ENCODE measurements at regions not wholly inside any gene's neighbourhood (a gene's known extent, or its start where the extent isn't known, plus 50 kb on each side); places are given as distances from the start of the nearest gene placed in this dataset.

DNA sequence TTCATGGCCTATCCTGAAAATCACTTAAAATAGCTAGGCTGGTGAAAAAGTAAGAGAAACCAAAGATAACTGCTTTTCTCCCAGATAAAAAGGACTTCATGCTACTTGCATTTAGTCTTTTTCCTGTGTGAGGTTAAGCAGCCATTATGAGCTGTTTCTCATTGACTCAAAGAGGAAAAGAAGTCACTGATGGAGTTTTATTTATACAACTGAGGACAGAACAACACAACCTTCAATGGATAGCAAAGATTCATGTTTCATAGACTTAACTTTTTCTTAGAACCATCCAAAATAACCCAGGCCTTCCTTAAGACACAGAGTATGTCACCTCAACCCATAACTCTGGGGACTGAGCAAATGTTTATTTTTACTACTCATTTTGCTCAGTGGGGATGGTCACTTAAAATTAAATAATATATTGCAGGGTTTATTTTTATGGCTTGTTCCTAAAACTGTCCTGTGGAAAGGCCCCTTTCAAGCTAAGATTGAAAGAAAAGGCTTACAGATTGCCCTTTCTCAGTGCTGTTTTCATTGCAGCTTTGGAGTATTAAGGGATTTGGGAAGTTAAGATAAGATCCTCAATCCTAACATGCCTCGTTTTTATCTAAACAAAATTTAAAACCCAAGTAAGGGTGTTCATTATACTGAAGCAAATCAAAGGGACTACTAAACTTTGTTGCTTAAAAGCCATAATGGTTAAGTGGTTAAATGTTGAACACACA is 252.6 kb upstream of the MAD2L1 start:
- Histone ChIP-seq H3K4me3 (no peak overlapping the region), H3K27ac (ENCODE audit: low read depth) (no peak overlapping the region), H3F3A (replicated peaks; ENCODE audit: low read depth) (no peaks in the 10 kb centered on the region), H3K36me3 (ENCODE audit: insufficient read depth) (no peaks in the 10 kb centered on the region), H3K4me2 (no peak overlapping the region), H3K79me2 (replicated peaks; ENCODE audit: insufficient read depth) (no peaks in the 10 kb centered on the region), H4K20me1 (replicated peaks; ENCODE audit: insufficient read depth) (no peaks in the 10 kb centered on the region), H2AFZ (no peak overlapping the region), H3K4me1 (ENCODE audit: insufficient read depth) (no peaks in the 10 kb centered on the region), H3K9me2 (ENCODE audit: insufficient read depth) (no peaks in the 10 kb centered on the region), H3K27me3 (ENCODE audit: insufficient read depth) (no peaks in the 10 kb centered on the region)
- TF ChIP-seq ZNF462 (CRISPR knock-in tag; IDR thresholded peaks at IDR 0.05) (no peak), REST (IDR thresholded peaks at IDR 0.05; ENCODE audit: unreplicated experiment) (no peak), EZH2phosphoT487 (IDR thresholded peaks at IDR 0.05; ENCODE audit: unreplicated experiment) (no peak), STAT1 (IDR thresholded peaks at IDR 0.05; ENCODE audit: unreplicated experiment) (no peak), ZNF114 (CRISPR knock-in tag; IDR thresholded peaks at IDR 0.05) (no peak), CREB1 (CRISPR knock-in tag; IDR thresholded peaks at IDR 0.05; ENCODE audit: low read depth) (no peak), NANOG (IDR thresholded peaks at IDR 0.05; ENCODE audit: borderline replicate concordance) (no peak), ZNF331 (CRISPR knock-in tag; IDR thresholded peaks at IDR 0.05; ENCODE audit: low read depth) (no peak), POLR2AphosphoS5 (IDR thresholded peaks at IDR 0.05; ENCODE audit: low read depth) (no peak), ETS1 (IDR thresholded peaks at IDR 0.05) (no peak), EZH2 (IDR thresholded peaks at IDR 0.05; ENCODE audit: low read depth, unreplicated experiment) (no peak), JUNB (IDR thresholded peaks at IDR 0.05; ENCODE audit: unreplicated experiment) (no peak)
- TF ChIP-seq, protein P1, sequence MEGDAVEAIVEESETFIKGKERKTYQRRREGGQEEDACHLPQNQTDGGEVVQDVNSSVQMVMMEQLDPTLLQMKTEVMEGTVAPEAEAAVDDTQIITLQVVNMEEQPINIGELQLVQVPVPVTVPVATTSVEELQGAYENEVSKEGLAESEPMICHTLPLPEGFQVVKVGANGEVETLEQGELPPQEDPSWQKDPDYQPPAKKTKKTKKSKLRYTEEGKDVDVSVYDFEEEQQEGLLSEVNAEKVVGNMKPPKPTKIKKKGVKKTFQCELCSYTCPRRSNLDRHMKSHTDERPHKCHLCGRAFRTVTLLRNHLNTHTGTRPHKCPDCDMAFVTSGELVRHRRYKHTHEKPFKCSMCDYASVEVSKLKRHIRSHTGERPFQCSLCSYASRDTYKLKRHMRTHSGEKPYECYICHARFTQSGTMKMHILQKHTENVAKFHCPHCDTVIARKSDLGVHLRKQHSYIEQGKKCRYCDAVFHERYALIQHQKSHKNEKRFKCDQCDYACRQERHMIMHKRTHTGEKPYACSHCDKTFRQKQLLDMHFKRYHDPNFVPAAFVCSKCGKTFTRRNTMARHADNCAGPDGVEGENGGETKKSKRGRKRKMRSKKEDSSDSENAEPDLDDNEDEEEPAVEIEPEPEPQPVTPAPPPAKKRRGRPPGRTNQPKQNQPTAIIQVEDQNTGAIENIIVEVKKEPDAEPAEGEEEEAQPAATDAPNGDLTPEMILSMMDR (conservative IDR thresholded peaks at IDR 0.05; ENCODE audit: low read depth in 2 of 2): no peak
- no peaks in the 10 kb centered on the region for H3K27me3 Mint-ChIP-seq (ENCODE audit: insufficient read depth, low read depth, poor library complexity)
- H3K4me1 Mint-ChIP-seq: no peaks in the 10 kb centered on the region
- H3K4me3 Mint-ChIP-seq: no peak overlapping the region
- H3K9me3 Mint-ChIP-seq: no peaks in the 10 kb centered on the region
- ATAC-seq (no peak), DNase-seq (ENCODE audit: low spot score) (no peak)
- no peaks in the 10 kb centered on the region for H3K36me3 Mint-ChIP-seq (ENCODE audit: low read depth)
- no peak overlapping the region for H3K27ac Mint-ChIP-seq
